ENCODE measurements at regions not wholly inside any gene's neighbourhood (a gene's known extent, or its start where the extent isn't known, plus 50 kb on each side); places are given as distances from the start of the nearest gene placed in this dataset.
"Not testable (repeated sequence)": the region's sequence is repeated elsewhere in the genome, so short reads cannot be mapped to it uniquely, and the experiment has no call there.

GRCh38 chr5:98372351-98372750 lies 401.1 kb upstream of the RGMB start:
- Histone ChIP-seq H3K27ac (no peak overlapping the region), H3K27me3 (ENCODE audit: insufficient read depth in 3 of 3, low read length in 2 of 3) (no peaks in the 10 kb centered on the region), H3K36me3 (ENCODE audit: insufficient read depth in 1 of 2, low read depth in 1 of 2) (no peaks in the 10 kb centered on the region), H3K9me3 (no peaks in the 10 kb centered on the region), H3K4me1 (no peaks in the 10 kb centered on the region), H3K4me3 (no peak overlapping the region)
- intact Hi-C loops (cut with DNase I): no loop called here
- TF ChIP-seq CTCF (IDR thresholded peaks at IDR 0.05): no peak
- ATAC-seq: no peak
- no peak for DNase-seq

GRCh38 chr5:98391921-98392625 lies 381.4 kb upstream of the RGMB start:
- intact Hi-C loops (cut with DNase I): no loop called here

DNA sequence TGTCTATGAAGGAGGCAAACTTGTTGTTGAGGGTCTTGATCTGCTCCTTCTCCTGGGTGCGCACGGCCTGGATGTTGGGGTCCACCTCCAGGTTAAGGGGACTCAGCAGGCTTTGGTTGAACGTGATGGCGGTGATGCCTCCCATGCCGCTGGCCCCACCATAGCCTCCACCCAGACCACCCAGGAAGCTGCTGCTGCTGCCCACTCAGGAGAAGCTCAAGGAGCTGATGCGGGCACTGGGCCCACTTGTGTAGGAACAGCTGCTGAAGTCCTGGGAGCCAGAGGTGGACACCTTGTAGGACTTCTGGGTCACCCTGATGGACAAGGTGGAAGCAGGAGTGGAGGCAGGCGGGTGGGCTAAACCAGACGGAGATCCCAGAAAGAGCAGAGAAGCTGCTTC lies 380.3 kb upstream of the RGMB start:
- H3K9me3 ChIP-seq; H3K27me3 ChIP-seq (ENCODE audit: insufficient read depth in 3 of 3, low read length in 2 of 3); ATAC-seq; intact Hi-C loops (cut with DNase I); H3K4me1 ChIP-seq; H3K4me3 ChIP-seq; H3K27ac ChIP-seq; H3K36me3 ChIP-seq (ENCODE audit: insufficient read depth in 1 of 2, low read depth in 1 of 2); DNase-seq: not testable (repeated sequence)
- WGBS, 3 donors: 88 to 97% (median 95%) methylated on average over 8 of the region's 8 CpGs

More at GRCh38 chr5:98391921-98392625, 381.4 kb upstream of the RGMB start:
- TF ChIP-seq CTCF (IDR thresholded peaks at IDR 0.05): no peak
- H3K27ac ChIP-seq: no peak overlapping the region
- 90 to 91% (median 91%) methylated on average over 31 of the region's 31 CpGs for WGBS, 3 donors
- H3K27me3 ChIP-seq (ENCODE audit: insufficient read depth in 3 of 3, low read length in 2 of 3): no peaks in the 10 kb centered on the region
- no peaks in the 10 kb centered on the region for H3K4me1 ChIP-seq
- H3K9me3 ChIP-seq: no peaks in the 10 kb centered on the region
- no peaks in the 10 kb centered on the region for H3K36me3 ChIP-seq (ENCODE audit: insufficient read depth in 1 of 2, low read depth in 1 of 2)
- DNase-seq (no peak), ATAC-seq (no peak)
- no peak overlapping the region for H3K4me3 ChIP-seq

DNA sequence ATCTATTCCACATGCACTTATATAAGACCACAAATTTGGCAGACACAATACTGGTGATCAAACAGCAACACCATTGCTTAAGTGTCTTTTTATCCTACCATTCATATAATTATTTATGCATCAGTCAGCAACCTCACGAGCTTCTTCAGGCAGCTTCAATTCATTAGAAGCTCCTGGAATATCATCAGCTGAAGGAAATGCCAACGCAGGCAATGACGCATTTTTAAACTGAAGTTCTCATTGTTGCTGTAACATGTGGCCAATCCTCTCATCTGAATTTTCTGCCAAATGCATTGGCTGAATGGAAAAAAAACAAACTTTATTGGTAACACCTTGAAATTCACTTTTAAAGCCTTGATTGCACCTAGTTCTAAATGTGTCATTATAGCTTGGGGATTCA lies 376.4 kb upstream of the RGMB start:
- H3K27ac ChIP-seq: no peak overlapping the region
- TF ChIP-seq CTCF (IDR thresholded peaks at IDR 0.05): no peak
- intact Hi-C loops (cut with DNase I): no loop called here
- H3K4me1 ChIP-seq: no peaks in the 10 kb centered on the region
- WGBS, 3 donors: 43 to 51% (median 44%) methylated on average over 3 of the region's 3 CpGs
- no peaks in the 10 kb centered on the region for H3K36me3 ChIP-seq (ENCODE audit: insufficient read depth in 1 of 2, low read depth in 1 of 2)
- H3K4me3 ChIP-seq: no peak overlapping the region
- H3K27me3 ChIP-seq (ENCODE audit: insufficient read depth in 3 of 3, low read length in 2 of 3): no peaks in the 10 kb centered on the region
- ATAC-seq: no peak
- DNase-seq: no peak
- H3K9me3 ChIP-seq: no peaks in the 10 kb centered on the region

GRCh38 chr5:98398465-98398864 lies 375.0 kb upstream of the RGMB start:
- H3K27me3 ChIP-seq (ENCODE audit: insufficient read depth in 3 of 3, low read length in 2 of 3): no peaks in the 10 kb centered on the region
- H3K27ac ChIP-seq: no peak overlapping the region
- no peak for DNase-seq
- H3K9me3 ChIP-seq: no peaks in the 10 kb centered on the region
- WGBS, 3 donors: 47 to 58% (median 48%) methylated on average over 5 of the region's 5 CpGs
- no peak overlapping the region for H3K4me3 ChIP-seq
- intact Hi-C loops (cut with DNase I): no loop called here
- H3K36me3 ChIP-seq (ENCODE audit: insufficient read depth in 1 of 2, low read depth in 1 of 2): no peaks in the 10 kb centered on the region
- no peak for TF ChIP-seq CTCF (IDR thresholded peaks at IDR 0.05)
- ATAC-seq: no peak
- H3K4me1 ChIP-seq: no peaks in the 10 kb centered on the region
